Fibroblast of mammary gland (primary cell): ENCODE measurements at regions not wholly inside any gene's neighbourhood (a gene's known extent, or its start where the extent isn't known, plus 50 kb on each side); places are given as distances from the start of the nearest gene placed in this dataset.
A peak's percentile ranks its signal among the peaks of the same experiment; 100 is the strongest.
"Not testable (repeated sequence)": the region's sequence is repeated elsewhere in the genome, so short reads cannot be mapped to it uniquely, and the experiment has no call there.

Experiments
- DNase-seq: peaks from one replicate; pipeline ENCODE4 v3.0.0-alpha.2; 2010; ENCODE audit warnings: low read depth
- H3K4me3 ChIP-seq: 2 replicates; pipeline ENCODE4 v1.5.1; 2011; ENCODE audit warnings: low read depth, mild to moderate bottlenecking, low read length, moderate library complexity; ENCODE audit not compliant: control insufficient read depth
- CTCF ChIP-seq: conservative IDR thresholded peaks from 2 replicates; pipeline ENCODE4 v1.5.1; 2011; ENCODE audit warnings: low read depth, low read length, inconsistent platforms; ENCODE audit not compliant: control insufficient read depth, insufficient read depth

DNA sequence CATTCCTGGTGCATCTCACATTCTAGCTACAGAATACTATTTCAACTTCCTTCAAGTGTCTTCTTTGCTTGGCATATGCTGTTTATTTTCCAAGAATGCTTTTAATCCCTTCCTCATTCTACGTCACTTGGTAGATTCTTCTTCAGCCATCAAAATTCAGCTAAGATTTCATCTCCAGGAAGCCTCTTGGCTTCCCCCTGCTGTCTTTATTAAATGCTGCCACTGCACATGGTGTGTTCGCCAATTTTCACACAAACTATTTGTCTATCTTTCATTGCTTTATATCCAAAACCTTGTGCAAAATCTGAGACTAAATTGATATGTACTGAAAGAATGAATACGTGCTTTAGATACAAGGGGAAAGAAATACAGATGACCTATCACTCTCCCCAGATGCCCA is 253.0 kb downstream of the RFPL4B start:
- H3K4me3 ChIP-seq, result no peak overlapping the region
- no peak for TF ChIP-seq CTCF
- DNase-seq, result no peak

DNA sequence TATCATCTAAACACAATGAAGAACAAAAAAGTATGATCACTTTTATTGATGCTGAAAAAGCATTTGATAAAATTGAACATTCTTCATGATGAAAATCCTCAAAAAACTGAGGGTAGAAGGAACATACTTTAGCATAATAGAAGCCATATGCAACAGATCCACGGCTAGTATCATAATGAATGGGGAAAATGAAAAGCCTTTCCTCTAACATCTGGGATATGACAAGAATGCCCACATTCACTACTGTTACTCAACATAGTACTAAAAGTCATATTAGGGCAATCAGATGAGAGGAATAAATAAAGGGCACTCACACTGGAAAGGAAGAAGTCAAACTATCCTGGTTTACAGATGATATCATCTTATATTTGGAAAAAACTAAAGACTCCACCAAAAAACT is 256.6 kb downstream of the RFPL4B start:
- no peak for DNase-seq
- TF ChIP-seq CTCF, result no peak
- H3K4me3 ChIP-seq, result no peak overlapping the region

- no peak for DNase-seq
- no peak overlapping the region for H3K4me3 ChIP-seq
- TF ChIP-seq CTCF, result no peak
Measured at GRCh38 chr6:112606656-112607435, 259.7 kb downstream of the RFPL4B start.

GRCh38 chr6:112608925-112609324 is 261.8 kb downstream of the RFPL4B start:
- not testable (repeated sequence) for H3K4me3 ChIP-seq, DNase-seq

DNA sequence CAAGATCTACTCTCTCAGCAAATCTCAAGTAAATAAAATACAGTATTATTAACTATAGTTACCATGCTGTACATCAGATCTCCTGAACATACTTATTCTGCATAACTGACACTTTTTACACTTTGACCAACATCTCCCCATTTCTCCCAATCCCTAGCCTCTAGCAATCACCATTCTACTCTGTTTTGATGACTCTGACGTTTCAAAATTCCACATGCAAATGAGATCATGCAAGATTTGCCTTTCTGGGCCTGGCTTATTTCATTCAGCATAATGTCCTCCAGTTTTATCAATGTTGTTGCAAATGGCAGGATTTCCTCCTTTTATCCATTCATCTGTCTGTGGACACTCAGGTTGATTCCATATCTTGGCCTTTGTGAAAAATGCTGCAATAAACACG is 266.3 kb downstream of the RFPL4B start:
- DNase-seq, result no peak
- H3K4me3 ChIP-seq, result no peak overlapping the region
- no peak for TF ChIP-seq CTCF

DNA sequence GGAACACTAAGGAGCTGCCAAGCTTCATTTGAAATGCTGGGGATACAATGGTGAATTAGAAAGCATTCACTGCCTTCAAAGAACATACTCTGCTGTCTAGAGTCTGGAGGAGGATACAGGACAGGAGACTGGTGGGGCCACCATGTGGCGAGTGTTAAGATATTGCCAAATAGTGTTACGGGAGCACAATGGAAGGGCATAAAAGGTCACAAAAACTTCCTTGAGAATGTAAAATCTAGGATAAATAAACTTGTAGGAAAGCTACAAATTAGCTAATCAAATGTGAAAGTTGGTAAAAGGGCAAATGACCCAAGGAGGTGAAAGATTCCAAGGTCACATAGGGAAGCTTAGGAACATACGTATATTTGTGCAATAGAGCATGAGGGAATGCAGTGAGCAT is 271.7 kb downstream of the RFPL4B start:
- peak; percentile 14 for DNase-seq
- no peak for TF ChIP-seq CTCF
- no peak overlapping the region for H3K4me3 ChIP-seq

DNA sequence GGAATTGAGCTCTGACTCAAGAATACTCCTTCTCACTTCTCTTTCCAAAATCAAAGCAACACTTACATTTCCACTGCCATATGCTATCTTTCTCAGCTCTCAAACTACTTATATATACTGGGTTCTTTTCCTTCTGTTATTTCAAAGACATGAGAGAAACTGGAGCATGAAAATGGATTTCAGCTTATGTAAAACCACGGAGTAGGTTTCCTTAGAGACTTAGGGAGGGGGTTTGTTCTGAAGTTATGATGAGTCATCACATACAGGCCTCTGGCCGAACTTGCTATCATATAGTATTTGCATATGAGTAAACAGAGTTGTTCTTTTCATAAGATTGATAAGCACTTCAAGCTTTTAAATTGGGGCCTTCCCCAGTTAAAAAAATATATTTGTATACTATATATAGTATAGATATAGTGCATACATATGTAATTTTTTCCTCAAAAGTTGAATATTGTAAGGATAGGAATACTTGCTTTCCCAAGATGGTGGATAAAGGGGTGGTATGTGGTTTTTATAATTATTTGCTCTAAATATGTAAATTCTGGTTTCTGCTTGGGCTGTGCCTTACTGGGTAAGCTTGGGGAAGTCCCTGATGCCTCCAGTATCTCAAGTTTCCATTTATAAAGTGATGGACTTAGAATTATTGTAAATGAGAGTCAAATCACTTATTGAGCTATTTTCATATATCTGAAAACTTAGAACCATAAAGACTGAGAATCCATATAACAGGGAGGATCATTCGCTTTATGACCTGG is 273.9 kb downstream of the RFPL4B start:
- TF ChIP-seq CTCF, result no peak
- H3K4me3 ChIP-seq, result no peak overlapping the region
- DNase-seq, result peak; percentile 48
